ENCODE measurements at regions not wholly inside any gene's neighbourhood (a gene's known extent, or its start where the extent isn't known, plus 50 kb on each side); places are given as distances from the start of the nearest gene placed in this dataset.

GRCh38 chr5:106106384-106106783, 1564.4 kb downstream of the EFNA5 start:
- Histone ChIP-seq H3K9me3 (replicated peaks; ENCODE audit: control insufficient read depth, low read depth, low read length) (no peaks in the 10 kb centered on the region), H3K27ac (ENCODE audit: low read length) (no peak overlapping the region), H3K4me3 (ENCODE audit: low read length) (no peak overlapping the region), H3K27me3 (ENCODE audit: control insufficient read depth, insufficient read depth, low read length) (no peaks in the 10 kb centered on the region), H3K4me1 (ENCODE audit: control insufficient read depth, insufficient read depth, low read length) (no peaks in the 10 kb centered on the region), H3K36me3 (ENCODE audit: control insufficient read depth, insufficient read depth, low read length) (no peaks in the 10 kb centered on the region)
- DNase-seq: no peak
- WGBS (ENCODE audit: insufficient coverage): no CpG with 5 or more reads among the region's 2 CpGs

GRCh38 chr5:106097340-106097739, 1573.4 kb downstream of the EFNA5 start:
- Histone ChIP-seq H3K9me3 (replicated peaks; ENCODE audit: control insufficient read depth, low read depth, low read length) (no peaks in the 10 kb centered on the region), H3K4me3 (ENCODE audit: low read length) (no peak overlapping the region), H3K36me3 (ENCODE audit: control insufficient read depth, insufficient read depth, low read length) (no peaks in the 10 kb centered on the region), H3K27ac (ENCODE audit: low read length) (no peak overlapping the region), H3K27me3 (ENCODE audit: control insufficient read depth, insufficient read depth, low read length) (no peaks in the 10 kb centered on the region), H3K4me1 (ENCODE audit: control insufficient read depth, insufficient read depth, low read length) (no peaks in the 10 kb centered on the region)
- DNase-seq: no peak
- WGBS (ENCODE audit: insufficient coverage): no CpG with 5 or more reads among the region's 1 CpG

GRCh38 chr5:106094839-106095238, 1575.9 kb downstream of the EFNA5 start:
- H3K36me3 ChIP-seq (ENCODE audit: control insufficient read depth, insufficient read depth, low read length): no peaks in the 10 kb centered on the region
- H3K9me3 ChIP-seq (replicated peaks; ENCODE audit: control insufficient read depth, low read depth, low read length): no peaks in the 10 kb centered on the region
- no peaks in the 10 kb centered on the region for H3K4me1 ChIP-seq (ENCODE audit: control insufficient read depth, insufficient read depth, low read length)
- DNase-seq: no peak
- no peaks in the 10 kb centered on the region for H3K27me3 ChIP-seq (ENCODE audit: control insufficient read depth, insufficient read depth, low read length)
- H3K27ac ChIP-seq (ENCODE audit: low read length): no peak overlapping the region
- H3K4me3 ChIP-seq (ENCODE audit: low read length): no peak overlapping the region

- H3K36me3 ChIP-seq (ENCODE audit: control insufficient read depth, insufficient read depth, low read length): no peaks in the 10 kb centered on the region
- H3K9me3 ChIP-seq (replicated peaks; ENCODE audit: control insufficient read depth, low read depth, low read length): no peaks in the 10 kb centered on the region
- no peaks in the 10 kb centered on the region for H3K27me3 ChIP-seq (ENCODE audit: control insufficient read depth, insufficient read depth, low read length)
- 30% methylated on average over 3 of the region's 4 CpGs for WGBS (ENCODE audit: insufficient coverage)
- no peak overlapping the region for H3K4me3 ChIP-seq (ENCODE audit: low read length)
- H3K27ac ChIP-seq (ENCODE audit: low read length): no peak overlapping the region
- peak; percentile 27 for DNase-seq
- H3K4me1 ChIP-seq (ENCODE audit: control insufficient read depth, insufficient read depth, low read length): no peaks in the 10 kb centered on the region
Measured at GRCh38 chr5:106094204-106094607, 1576.5 kb downstream of the EFNA5 start.

- DNase-seq: no peak
- H3K27ac ChIP-seq (ENCODE audit: low read length): no peak overlapping the region
- no peaks in the 10 kb centered on the region for H3K36me3 ChIP-seq (ENCODE audit: control insufficient read depth, insufficient read depth, low read length)
- no peak overlapping the region for H3K4me3 ChIP-seq (ENCODE audit: low read length)
- 100% methylated on average over 1 of the region's 1 CpG for WGBS (ENCODE audit: insufficient coverage)
- no peaks in the 10 kb centered on the region for H3K4me1 ChIP-seq (ENCODE audit: control insufficient read depth, insufficient read depth, low read length)
- no peaks in the 10 kb centered on the region for H3K27me3 ChIP-seq (ENCODE audit: control insufficient read depth, insufficient read depth, low read length)
- no peaks in the 10 kb centered on the region for H3K9me3 ChIP-seq (replicated peaks; ENCODE audit: control insufficient read depth, low read depth, low read length)
Measured at GRCh38 chr5:106093134-106093533, 1577.6 kb downstream of the EFNA5 start.

GRCh38 chr5:106092455-106092854, 1578.3 kb downstream of the EFNA5 start:
- no peaks in the 10 kb centered on the region for H3K4me1 ChIP-seq (ENCODE audit: control insufficient read depth, insufficient read depth, low read length)
- H3K36me3 ChIP-seq (ENCODE audit: control insufficient read depth, insufficient read depth, low read length): no peaks in the 10 kb centered on the region
- no peaks in the 10 kb centered on the region for H3K9me3 ChIP-seq (replicated peaks; ENCODE audit: control insufficient read depth, low read depth, low read length)
- WGBS (ENCODE audit: insufficient coverage): 89% methylated on average over 1 of the region's 1 CpG
- no peaks in the 10 kb centered on the region for H3K27me3 ChIP-seq (ENCODE audit: control insufficient read depth, insufficient read depth, low read length)
- H3K4me3 ChIP-seq (ENCODE audit: low read length): no peak overlapping the region
- H3K27ac ChIP-seq (ENCODE audit: low read length): no peak overlapping the region
- no peak for DNase-seq

GRCh38 chr5:106089073-106089472, 1581.7 kb downstream of the EFNA5 start:
- Histone ChIP-seq H3K27me3 (ENCODE audit: control insufficient read depth, insufficient read depth, low read length) (no peaks in the 10 kb centered on the region), H3K4me1 (ENCODE audit: control insufficient read depth, insufficient read depth, low read length) (no peaks in the 10 kb centered on the region), H3K27ac (ENCODE audit: low read length) (no peak overlapping the region), H3K36me3 (ENCODE audit: control insufficient read depth, insufficient read depth, low read length) (no peaks in the 10 kb centered on the region), H3K4me3 (ENCODE audit: low read length) (no peak overlapping the region), H3K9me3 (replicated peaks; ENCODE audit: control insufficient read depth, low read depth, low read length) (no peaks in the 10 kb centered on the region)
- no peak for DNase-seq

GRCh38 chr5:106088462-106088861, 1582.3 kb downstream of the EFNA5 start:
- no peaks in the 10 kb centered on the region for H3K27me3 ChIP-seq (ENCODE audit: control insufficient read depth, insufficient read depth, low read length)
- DNase-seq: no peak
- H3K36me3 ChIP-seq (ENCODE audit: control insufficient read depth, insufficient read depth, low read length): no peaks in the 10 kb centered on the region
- no peaks in the 10 kb centered on the region for H3K4me1 ChIP-seq (ENCODE audit: control insufficient read depth, insufficient read depth, low read length)
- no peaks in the 10 kb centered on the region for H3K9me3 ChIP-seq (replicated peaks; ENCODE audit: control insufficient read depth, low read depth, low read length)
- no peak overlapping the region for H3K27ac ChIP-seq (ENCODE audit: low read length)
- no peak overlapping the region for H3K4me3 ChIP-seq (ENCODE audit: low read length)

GRCh38 chr5:106086352-106086751, 1584.4 kb downstream of the EFNA5 start:
- H3K36me3 ChIP-seq (ENCODE audit: control insufficient read depth, insufficient read depth, low read length): no peaks in the 10 kb centered on the region
- no peak for DNase-seq
- no peak overlapping the region for H3K4me3 ChIP-seq (ENCODE audit: low read length)
- no peak overlapping the region for H3K27ac ChIP-seq (ENCODE audit: low read length)
- WGBS (ENCODE audit: insufficient coverage): no CpG with 5 or more reads among the region's 2 CpGs
- H3K27me3 ChIP-seq (ENCODE audit: control insufficient read depth, insufficient read depth, low read length): no peaks in the 10 kb centered on the region
- no peaks in the 10 kb centered on the region for H3K4me1 ChIP-seq (ENCODE audit: control insufficient read depth, insufficient read depth, low read length)
- no peaks in the 10 kb centered on the region for H3K9me3 ChIP-seq (replicated peaks; ENCODE audit: control insufficient read depth, low read depth, low read length)

- Histone ChIP-seq H3K4me1 (ENCODE audit: control insufficient read depth, insufficient read depth, low read length) (no peaks in the 10 kb centered on the region), H3K36me3 (ENCODE audit: control insufficient read depth, insufficient read depth, low read length) (no peaks in the 10 kb centered on the region), H3K4me3 (ENCODE audit: low read length) (no peak overlapping the region), H3K27ac (ENCODE audit: low read length) (no peak overlapping the region), H3K9me3 (replicated peaks; ENCODE audit: control insufficient read depth, low read depth, low read length) (no peaks in the 10 kb centered on the region), H3K27me3 (ENCODE audit: control insufficient read depth, insufficient read depth, low read length) (no peaks in the 10 kb centered on the region)
- no peak for DNase-seq
- WGBS (ENCODE audit: insufficient coverage): 71% methylated on average over 1 of the region's 2 CpGs
Measured at GRCh38 chr5:106085556-106085955, 1585.2 kb downstream of the EFNA5 start.

- Histone ChIP-seq H3K27me3 (ENCODE audit: control insufficient read depth, insufficient read depth, low read length) (no peaks in the 10 kb centered on the region), H3K36me3 (ENCODE audit: control insufficient read depth, insufficient read depth, low read length) (no peaks in the 10 kb centered on the region), H3K4me1 (ENCODE audit: control insufficient read depth, insufficient read depth, low read length) (no peaks in the 10 kb centered on the region), H3K4me3 (ENCODE audit: low read length) (no peak overlapping the region), H3K9me3 (replicated peaks; ENCODE audit: control insufficient read depth, low read depth, low read length) (no peaks in the 10 kb centered on the region), H3K27ac (ENCODE audit: low read length) (no peak overlapping the region)
- no CpG with 5 or more reads among the region's 1 CpG for WGBS (ENCODE audit: insufficient coverage)
- DNase-seq: no peak
Measured at GRCh38 chr5:106085136-106085535, 1585.6 kb downstream of the EFNA5 start.

All from muscle of leg (tissue), 3 donors.